KBM-7 (cell line): ENCODE measurements at regions not wholly inside any gene's neighbourhood (a gene's known extent, or its start where the extent isn't known, plus 50 kb on each side); places are given as distances from the start of the nearest gene placed in this dataset.
"Not testable (repeated sequence)": the region's sequence is repeated elsewhere in the genome, so short reads cannot be mapped to it uniquely, and the experiment has no call there.

Source experiments
- DNase-seq: peaks from one replicate; pipeline ENCODE4 v3.0.0-alpha.2; 2015
- in situ Hi-C: fragments of 300-500 bp; cut with MboI; formaldehyde crosslinking; loops from 2 replicates; pipeline ENCODE4 v1.14.3; 2020; ENCODE audit warnings: low sequenced_read_pairs, low pct_unique_long_range_greater_than_20kb, mixed read lengths

DNA sequence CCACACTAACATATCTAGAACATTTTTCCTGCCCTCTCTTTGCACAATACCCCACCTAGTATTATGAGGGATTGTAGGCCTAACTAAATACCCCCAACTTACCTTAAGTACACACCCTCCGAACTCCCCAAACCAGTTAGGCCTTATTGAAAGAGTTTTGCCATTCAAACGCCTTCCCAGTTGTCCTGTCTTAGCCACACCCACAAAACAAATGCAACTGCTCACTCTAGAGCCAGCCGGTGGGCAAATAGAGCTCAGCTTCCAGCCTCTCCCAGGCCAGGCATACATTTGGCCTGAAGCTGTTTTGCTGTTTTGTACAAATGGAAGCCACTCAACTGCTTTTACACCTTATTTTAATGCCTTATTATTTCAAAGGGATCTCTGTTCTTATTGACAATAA is 224.2 kb upstream of the RUNX1 start:
- DNase-seq = no peak
- in situ Hi-C loops = no loop called here

DNA sequence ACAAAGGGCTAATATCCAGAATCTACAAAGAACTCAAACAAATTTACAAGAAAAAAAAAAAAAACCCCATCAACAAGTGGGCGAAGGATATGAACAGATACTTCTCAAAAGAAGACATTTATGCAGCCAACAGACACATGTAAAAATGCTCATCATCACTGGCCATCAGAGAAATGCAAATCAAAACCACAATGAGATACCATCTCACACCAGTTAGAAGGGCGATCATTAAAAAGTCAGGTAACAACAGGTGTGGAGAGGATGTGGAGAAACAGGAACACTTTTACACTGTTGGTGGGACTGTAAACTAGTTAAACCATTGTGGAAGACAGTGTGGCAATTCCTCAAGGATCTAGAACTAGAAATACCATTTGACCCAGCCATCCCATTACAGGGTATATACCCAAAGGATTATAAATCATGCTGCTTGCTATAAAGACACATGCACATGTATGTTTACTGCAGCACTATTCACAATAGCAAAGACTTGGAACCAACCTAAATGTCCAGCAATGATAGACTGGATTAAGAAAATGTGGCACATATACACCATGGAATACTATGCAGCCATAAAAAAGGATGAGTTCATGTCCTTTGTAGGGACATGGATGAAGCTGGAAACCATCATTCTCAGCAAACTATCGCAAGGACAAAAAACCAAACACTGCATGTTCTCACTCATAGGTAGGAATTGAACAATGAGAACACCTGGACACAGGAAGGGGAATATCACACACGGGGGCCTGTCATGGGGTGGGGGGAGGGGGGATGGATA is 222.4 kb upstream of the RUNX1 start:
- in situ Hi-C loops, DNase-seq: not testable (repeated sequence)

DNA sequence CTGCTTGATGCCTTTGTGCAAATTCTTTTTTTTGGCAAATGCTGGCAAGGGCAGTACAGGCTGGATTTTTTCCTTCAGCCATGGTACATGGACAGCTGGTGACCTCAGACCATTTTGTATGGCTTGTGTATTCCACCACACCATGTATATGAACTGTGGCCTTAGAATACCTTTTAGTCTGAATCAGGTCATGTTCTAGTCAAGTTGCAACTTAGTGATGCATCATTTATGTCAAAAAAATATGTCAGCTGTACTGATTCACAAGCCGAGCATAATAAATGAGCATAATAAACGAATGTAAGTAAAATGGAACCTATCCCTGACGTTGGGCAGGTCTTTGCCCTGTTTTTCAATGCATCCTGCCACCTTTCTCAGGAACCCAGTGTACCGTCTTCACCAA is 219.7 kb upstream of the RUNX1 start:
- in situ Hi-C loops = no loop called here
- DNase-seq = no peak

DNA sequence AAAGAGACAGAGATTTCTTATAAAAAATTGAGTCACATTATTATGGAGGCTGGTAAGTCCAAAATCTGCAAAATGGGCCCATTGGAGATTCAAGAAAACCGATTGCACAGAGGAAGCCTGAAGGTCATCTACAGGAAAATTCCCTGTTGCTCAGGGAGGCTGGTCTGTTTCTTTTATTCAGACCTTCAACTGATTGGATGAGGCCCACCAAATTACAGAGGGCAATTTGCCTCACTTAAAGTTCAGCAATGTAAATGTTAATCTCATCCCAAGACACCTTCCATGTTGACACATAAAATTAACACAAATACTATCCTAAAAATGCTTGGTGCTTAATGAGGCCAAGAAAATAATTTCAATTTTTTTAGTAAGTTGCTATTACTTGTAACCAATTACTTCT is 219.2 kb upstream of the RUNX1 start:
- no peak for DNase-seq
- in situ Hi-C loops = no loop called here

DNA sequence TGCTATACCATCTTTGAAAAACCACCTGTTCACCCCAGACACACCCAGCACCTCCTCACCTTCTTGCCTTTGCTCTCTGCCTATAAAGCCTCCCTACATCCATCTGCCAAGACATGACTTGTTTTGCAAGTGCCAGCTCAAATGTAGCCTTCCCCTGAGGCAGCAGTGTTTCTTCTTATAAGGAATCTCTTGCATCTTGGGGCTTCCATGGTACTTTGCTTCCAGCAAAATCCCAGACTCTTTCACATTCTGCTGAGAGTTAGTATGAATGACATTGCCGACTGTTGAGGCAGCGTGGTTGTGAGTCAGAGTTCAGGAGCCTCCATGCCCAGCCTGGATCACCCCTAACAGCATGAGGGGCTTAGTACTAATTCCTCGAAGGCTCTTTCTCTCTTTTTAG is 217.4 kb upstream of the RUNX1 start:
- in situ Hi-C loops = no loop called here
- no peak for DNase-seq

DNA sequence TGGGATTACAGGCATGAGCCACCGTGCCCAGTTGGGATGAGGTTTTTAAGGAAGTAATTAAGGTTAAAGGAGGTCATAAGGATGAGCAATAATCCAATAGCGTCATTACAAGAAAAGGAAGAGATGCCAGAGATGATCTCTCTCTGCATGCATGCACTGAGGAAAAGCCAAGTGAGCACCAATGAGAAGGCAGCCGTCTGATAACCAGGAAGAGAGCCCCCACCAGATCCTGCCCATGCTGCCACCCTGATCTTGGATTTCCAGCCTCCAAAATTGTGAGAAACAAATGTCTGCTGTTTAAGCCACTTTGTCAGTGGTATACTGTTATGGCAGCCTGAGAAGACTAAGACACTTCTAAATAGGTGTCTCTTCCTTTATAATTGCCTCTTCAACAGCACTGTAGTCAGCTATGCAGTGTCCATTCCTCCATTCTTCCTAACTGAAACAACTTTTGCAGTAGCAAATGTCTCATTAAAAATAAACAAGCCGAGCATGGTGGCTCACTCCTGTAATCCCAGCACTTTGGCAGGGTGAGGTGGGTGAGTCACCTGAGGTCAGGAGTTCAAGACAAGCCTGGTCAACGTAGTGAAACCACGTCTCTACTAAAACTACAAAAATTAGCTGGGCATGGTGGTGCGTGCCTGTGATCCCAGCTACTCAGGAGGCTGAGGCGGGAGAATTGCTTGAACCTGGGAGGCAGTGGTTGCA is 216.2 kb upstream of the RUNX1 start:
- in situ Hi-C loops = no loop called here
- no peak for DNase-seq

DNA sequence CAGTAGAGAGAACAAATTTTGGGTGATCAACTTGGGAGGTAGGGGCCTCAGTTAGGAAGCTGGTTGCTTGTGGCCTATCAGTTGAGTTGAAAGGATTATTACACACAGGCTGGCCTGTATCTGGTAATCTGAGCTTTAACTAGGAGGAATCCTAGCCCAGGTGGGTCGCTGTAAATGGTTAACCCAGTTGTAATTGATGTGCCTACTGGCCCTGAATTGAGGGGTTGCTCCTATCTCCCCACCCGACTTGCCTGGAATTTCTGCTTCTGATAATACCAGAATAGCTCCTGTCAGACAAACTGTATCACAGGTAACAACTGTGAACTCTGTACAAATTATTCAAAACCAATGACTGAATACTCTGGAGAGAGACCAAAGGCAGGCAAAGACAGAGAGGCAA is 210.4 kb upstream of the RUNX1 start:
- DNase-seq = no peak
- in situ Hi-C loops = no loop called here

DNA sequence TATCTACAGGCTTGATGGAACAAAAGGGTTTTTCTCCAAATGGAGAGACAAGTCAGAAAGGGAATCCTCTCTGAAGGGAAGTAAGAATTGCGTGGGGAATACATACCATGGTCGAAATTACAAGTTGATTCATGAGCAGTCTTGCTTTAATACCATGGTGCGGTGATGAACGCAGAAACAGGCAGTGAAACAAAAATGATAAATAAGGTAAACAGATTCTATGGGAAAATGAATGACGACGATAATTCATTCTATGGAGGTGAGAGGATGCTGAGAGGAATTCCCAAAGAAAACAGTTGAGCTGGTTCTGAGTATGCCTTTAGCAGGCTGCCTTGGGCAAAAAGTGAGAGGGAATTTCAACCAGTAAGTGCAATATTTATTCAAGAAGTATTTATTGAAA is 209.4 kb upstream of the RUNX1 start:
- in situ Hi-C loops = no loop called here
- no peak for DNase-seq

DNA sequence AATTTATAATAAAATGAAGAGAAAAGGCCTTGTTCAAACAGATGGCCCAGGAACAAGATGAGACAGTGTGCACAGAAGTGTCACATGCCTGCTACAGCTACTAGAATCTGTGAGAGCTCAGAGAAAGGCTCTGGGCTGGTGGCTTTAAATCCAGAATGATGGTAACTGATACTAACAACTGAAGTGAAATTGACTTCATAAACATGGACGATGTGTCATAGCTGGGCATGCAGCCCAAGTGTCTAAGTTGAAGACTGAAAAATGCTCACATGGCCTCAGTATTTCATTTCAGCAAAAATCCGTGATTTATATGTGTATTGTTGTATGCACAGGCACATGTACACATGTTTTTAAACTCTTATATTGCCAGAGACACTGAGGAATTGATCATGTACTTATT is 208.3 kb upstream of the RUNX1 start:
- no peak for DNase-seq
- in situ Hi-C loops = no loop called here

DNA sequence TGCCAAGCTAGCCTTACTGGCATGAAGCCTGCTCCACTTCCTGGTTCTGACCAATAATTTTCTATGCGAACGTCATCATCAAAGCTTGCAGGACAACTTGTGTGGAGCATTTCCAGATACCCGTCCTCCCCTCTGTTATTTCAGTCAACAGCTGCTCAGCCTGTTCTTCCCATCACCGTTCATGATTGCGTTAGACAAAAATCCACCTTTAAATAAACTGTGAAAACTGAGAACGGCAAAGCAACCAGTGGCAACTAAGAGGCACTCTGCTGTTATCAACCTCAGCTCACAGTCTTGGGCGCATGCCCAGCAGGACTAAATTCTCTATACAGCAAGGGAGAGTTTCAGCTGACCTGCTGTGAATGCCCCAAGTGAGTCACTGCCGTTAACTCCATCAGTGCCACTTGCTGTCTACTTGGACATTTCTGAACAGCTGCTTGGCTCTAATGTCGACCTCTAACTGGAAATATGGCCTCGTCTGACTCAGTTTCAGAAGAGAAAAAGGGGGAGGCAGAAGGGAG is 207.4 kb upstream of the RUNX1 start:
- in situ Hi-C loops = no loop called here
- DNase-seq = no peak

DNA sequence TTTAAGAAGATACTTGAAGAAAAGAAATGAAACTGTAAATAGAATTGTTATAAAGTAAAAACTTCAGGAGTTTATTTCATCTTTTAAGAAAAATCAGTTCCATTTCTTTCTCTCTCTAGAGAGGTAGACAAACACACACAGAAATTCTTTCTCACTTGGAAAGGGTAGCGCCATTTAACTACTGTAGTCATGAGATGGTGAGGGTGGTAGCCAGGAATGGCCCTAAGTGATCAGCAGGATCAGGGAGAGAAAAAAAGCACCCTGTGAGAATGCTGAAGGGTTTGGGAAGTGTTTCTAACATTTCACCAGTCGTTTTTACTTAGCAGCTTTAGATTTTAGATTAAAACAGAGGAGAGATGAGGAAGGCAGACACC is 205.7 kb upstream of the RUNX1 start:
- in situ Hi-C loops = no loop called here
- no peak for DNase-seq

DNA sequence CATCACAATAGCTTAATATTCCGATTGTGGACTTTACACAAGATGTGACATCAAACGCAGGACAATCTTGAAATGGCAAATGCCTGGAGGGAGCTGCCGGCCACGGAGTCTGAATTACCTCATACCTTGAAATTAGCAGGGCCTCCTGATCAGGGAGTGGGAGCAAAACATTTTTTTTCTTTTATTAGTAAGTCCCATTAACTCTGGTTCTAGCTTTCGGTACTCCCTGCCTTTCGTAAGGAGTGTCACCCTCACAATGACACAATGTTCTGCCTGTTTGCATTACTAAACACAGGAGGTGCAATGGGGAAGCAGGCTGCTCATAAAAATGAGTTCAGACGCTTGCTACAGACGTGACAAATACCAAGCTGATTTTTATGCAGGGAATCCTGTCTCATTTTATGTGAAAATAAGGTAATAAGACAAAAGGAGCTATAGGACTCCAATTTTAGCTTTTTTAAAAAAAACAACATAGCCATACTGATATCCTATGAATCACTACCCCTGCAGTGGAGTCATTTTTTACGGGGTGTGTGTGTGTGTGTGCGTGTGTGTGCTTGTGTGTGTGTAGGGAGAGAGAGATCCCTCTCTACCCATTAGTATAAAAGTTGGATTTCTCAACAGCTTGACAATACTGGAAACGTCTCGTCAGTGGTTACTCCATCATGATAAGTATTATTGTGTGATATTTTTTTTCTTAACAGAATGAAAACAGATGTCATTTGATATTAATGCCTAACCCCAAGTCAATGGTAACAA is 205.1 kb upstream of the RUNX1 start:
- in situ Hi-C loops = no loop called here
- no peak for DNase-seq

DNA sequence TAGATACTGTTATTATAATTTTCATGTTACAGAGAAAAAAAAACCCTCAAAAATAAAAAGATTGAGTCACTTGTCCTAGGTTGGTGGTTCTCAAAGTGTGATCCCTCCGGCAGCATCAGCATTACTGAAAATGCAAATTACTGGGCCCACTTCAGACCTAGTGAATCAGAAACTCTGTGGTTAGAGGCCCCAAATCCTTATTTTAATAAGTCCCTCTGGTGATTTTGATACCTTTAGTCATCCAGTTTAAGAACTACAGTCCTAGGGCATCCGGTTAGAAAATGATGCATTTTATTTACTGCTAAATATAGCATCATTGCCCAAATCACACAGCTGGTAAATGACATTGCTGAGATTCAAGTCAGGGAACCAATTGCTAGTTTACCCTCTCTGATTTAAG is 203.7 kb upstream of the RUNX1 start:
- in situ Hi-C loops = no loop called here
- no peak for DNase-seq

DNA sequence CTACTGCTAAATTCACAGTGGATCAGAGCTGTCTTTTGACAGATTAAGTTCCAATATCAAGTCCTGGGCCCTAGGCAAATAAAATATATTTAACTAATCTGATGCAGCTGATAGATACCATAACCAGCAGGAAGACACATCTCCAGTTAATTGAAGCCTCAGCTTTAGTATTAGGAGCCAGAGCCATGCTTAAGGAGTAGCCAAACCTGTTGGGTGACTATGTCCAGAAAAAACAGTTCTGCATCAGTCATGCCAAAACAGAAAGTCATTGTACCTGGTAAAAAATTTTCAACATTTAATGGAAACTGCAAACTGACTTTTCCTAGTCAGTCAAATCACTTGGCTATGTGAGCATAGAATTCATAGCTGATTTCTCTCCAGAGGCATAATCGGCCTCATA is 200.5 kb upstream of the RUNX1 start:
- DNase-seq = no peak

DNA sequence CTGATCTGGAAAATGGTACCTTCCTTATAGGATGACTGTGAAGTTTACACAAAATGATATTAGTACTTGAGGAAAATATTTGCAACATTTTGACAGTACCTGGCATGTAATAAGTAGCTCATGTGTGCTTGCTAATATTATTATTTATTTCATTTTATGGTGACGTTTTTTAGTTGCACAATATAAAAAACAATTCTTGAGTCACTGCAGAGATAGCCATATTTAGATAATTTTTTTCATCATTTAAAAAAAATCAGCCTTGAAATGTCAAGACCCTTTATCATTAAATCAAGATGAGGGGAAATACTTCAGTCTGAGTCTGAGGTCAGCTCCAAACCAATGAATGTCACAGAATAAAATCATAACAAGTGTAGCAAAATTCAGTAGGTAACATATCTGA is 196.8 kb upstream of the RUNX1 start:
- in situ Hi-C loops = no loop called here

More for the DNA sequence above, 200.5 kb upstream of the RUNX1 start:
- in situ Hi-C loops = no loop called here

DNA sequence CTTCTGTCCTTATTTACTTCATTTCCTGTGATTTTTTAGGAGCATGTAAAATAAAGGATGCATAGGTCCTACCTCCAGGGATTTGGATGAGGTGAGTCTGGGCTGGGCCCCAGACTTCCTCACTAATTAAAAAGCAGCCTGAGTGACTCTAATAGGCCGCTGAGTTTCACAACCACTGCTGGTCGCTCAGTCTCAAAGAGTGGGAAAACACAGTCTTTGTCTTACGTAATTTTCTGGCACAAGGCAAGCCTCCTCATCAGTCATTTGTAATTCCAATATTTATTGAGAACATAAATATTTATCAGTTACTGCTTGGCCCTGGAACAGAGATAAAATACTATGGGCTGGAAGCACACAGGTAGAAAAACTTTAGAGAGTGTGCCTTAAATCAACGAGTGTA is 195.4 kb upstream of the RUNX1 start:
- in situ Hi-C loops = no loop called here

More for the DNA sequence above, 196.8 kb upstream of the RUNX1 start:
- no peak for DNase-seq

DNA sequence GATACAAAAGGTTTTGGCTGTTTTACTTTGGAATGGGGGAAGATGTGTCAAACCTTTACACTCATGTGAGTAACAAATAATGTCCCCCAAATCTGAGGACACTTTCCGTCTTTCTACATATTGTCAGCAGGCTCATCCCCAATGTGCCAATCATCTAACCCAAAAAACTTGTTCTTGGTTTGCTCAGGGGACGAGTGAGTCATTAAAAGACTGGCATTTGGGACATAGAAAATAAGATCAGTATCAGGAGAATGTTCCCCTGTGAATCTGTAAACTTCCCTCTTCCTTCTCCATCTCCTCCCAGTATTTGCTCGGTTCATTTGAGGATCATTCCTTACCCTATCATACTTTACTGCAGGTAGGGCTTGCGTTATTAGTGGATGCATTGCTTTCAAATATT is 194.1 kb upstream of the RUNX1 start:
- in situ Hi-C loops = no loop called here

More for the DNA sequence above, 195.4 kb upstream of the RUNX1 start:
- DNase-seq = no peak

DNA sequence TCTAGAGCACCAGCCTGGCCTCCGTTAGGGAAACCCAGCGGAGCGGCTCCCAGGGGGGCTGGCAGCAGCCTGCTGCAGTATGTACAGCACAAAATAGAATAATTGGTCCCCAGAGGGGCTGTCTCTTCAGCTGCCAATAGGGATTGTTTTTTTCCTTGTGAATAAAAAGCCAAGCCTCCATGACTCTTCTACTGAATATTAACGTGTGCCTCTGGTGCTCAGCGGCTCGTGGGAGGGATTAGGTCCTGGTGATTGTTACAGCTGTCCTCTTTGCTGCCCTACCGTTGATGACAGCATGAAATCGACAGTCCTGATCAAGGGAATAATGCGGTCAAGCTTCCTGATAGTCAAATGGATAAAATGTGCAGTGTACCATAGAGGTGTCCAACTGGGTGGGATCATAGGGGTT is 190.7 kb upstream of the RUNX1 start:
- in situ Hi-C loops = no loop called here
- DNase-seq = no peak

More for the DNA sequence above, 194.1 kb upstream of the RUNX1 start:
- no peak for DNase-seq

DNA sequence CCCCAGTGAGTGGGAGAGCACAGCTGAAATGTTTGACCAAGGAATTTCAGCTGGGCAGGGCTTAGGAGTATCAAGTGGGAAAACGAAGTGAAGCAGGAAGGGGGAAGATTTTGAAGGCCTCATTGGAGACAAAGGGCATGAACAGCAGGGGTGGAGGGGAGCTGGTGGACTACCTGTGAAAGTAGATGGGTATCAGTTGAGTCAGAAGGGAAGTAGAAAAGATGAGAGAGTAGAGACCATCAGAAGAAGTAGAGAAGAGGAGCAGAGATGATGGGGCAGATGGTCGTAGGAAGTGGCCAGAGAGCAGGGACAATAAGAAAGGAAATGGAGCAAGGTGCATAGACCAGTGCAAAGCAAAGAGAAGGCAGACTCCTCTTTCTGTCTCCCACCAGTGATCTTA is 189.0 kb upstream of the RUNX1 start:
- no peak for DNase-seq
- in situ Hi-C loops = no loop called here

DNA sequence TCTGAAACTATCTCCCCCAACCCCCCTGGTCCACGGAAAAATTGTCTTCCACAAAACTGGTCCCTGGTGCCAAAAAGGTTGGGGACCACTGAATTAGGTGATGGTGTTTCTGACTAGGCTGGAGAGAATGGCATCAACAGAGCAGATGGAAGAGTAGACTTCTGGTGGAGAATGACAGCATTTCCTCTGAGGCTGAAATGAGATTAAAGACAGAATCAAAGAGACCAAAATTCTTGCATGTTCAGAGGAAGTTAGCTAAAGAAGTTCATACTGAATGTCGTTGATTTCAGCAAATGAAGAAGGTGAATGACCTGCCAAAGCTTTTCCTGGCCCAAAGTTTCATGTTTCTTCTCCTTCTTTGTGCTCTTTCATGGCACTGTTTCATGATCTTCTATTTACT is 188.2 kb upstream of the RUNX1 start:
- no peak for DNase-seq
- in situ Hi-C loops = no loop called here
